Coronary artery (tissue), 2 donors: ENCODE measurements at regions not wholly inside any gene's neighbourhood (a gene's known extent, or its start where the extent isn't known, plus 50 kb on each side); places are given as distances from the start of the nearest gene placed in this dataset.
A peak's percentile ranks its signal among the peaks of the same experiment; 100 is the strongest.

Experiments used
- DNase-seq: peaks from one replicate; pipeline ENCODE4 v3.0.0-alpha.2; 2017; ENCODE audit warnings: low spot score
- H3K27ac ChIP-seq, 2 donors: fragments of 200-600 bp; sonication (generic); one replicate each; pipeline ENCODE4 v1.5.1; 2016 to 2019
- H3K4me3 ChIP-seq: fragments of 200-600 bp; sonication (generic); 2 replicates; pipeline ENCODE4 v1.5.1; 2016; ENCODE audit warnings: mild to moderate bottlenecking, moderate library complexity
- CTCF ChIP-seq: fragments of 200-600 bp; sonication (generic); IDR thresholded peaks from one replicate; pipeline ENCODE4 v1.5.1; 2019; ENCODE audit warnings: antibody characterized with exemption

DNA sequence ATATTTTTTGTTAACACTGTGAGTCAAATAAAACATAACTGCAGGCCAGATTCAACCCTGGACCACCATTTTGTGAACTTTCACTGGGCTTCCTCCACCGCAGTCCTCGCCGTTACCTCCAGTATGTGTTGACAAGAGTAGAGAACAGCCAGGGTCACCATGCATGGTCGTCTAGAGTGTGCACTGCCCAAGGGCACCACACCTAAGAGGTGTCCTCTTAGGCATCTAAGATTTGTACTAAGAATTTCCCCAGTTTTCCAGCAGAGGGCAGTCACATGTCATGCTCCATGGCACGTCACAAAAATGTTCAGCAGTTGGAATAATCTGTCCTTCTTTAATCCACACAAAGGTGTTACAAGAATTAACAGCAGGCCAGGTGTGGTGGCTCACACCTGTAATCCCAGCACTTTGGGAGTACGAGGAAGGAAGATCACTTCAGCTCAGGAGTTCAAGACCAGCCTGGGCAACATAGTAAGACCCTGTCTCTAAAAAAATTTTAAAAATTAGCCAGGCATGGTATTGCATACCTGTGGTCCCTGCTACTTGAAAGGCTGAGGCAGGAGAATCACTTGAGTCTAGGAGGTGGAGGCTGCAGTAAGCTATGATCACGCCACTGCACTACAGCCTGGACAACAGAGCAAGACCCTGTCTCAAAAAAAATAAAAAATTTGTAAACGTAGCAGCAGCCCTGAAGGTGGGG is 71.2 kb upstream of the FOXK1 start:
- DNase-seq: no peak
- H3K4me3 ChIP-seq: no peak overlapping the region
- peak; percentile 64 for TF ChIP-seq CTCF
- H3K27ac ChIP-seq: no peak overlapping the region

GRCh38 chr7:4612237-4612636 is 69.9 kb upstream of the FOXK1 start:
- no peak for TF ChIP-seq CTCF
- DNase-seq: no peak
- peak overlapping the region in 1 of 2 donors; percentile 90 for H3K27ac ChIP-seq
- H3K4me3 ChIP-seq: no peak overlapping the region

DNA sequence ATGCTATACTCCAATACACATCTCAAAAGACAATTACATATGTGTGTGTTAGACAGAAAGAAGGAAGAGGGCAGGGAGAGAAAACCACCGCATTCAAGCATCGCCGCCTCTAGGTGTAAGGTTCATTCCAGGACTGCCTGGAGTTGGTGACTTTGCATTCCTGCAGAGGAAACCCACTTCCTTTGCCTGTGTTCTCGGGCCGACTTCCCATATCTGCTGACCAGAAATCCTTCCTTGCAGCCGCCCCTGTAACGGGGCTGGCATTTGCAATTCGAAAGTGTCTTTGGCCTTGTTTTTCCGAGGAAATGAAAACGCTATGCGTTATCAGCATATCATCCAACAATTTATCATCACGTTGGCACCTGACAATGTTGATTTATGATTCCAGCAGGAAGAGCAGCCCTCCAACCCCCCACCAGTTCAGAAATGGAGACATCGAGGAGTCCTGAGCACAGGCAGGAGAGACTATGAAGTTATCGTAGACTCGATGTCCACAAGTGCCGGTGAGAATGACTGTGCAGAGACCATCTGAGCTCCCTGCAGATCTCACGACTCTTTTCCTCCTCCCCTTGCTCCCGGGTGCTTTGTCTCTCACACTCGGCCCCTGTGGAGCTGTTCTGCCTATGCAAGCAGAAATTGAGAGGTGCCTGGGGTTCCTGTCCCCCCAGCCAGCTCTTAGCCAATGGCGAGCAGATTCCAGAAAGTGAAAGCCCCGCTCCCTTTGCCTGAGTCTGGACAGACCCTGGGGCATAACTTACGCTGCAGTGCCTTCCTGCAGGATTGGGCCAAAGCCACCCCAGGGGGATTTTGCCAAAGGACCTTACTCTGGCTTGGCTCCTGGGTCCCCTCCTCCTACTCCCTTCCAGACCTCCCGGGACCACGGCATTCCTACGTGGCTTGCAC is 68.9 kb upstream of the FOXK1 start:
- Histone ChIP-seq H3K4me3 (peak overlapping the region; percentile 73), H3K27ac (peak overlapping the region; percentile 52 to 90)
- no peak for TF ChIP-seq CTCF

DNA sequence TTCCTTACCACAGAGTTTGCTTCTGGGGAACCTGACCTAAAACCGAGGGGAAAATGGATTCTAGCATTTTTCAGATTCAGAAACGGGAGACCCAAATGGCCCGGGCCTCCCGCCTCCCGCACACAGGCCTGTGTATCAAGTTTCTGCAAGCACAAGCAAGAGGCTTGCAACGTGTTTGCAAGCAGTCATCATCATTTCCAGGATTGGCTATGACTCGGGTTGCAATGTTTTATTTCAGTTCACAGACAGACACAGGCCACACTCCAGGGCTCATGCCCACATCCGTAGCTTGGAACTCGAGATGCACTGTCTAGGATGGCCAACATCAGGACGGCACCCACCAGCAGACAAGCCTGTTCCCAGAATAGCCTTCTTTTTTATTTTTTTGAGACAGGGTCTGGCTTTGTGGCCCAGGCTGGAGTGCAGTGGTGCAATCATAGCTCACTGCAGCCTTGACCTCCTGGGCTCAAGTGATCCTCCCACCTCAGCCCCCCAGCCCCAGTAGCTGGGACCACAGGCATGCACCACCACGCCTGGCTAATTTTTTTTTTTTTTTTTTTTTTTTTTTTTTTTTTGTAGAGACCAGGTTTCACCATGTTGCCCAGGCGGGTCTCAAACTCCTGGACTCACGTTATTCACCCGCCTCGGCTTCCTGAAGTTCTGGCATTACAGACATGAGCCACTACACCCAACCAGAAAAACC is 68.1 kb upstream of the FOXK1 start:
- H3K27ac ChIP-seq: peak overlapping the region; percentile 52 to 90
- peak overlapping the region; percentile 73 for H3K4me3 ChIP-seq
- TF ChIP-seq CTCF: no peak
- no peak for DNase-seq

More for the DNA sequence above, 68.9 kb upstream of the FOXK1 start:
- no peak for DNase-seq

DNA sequence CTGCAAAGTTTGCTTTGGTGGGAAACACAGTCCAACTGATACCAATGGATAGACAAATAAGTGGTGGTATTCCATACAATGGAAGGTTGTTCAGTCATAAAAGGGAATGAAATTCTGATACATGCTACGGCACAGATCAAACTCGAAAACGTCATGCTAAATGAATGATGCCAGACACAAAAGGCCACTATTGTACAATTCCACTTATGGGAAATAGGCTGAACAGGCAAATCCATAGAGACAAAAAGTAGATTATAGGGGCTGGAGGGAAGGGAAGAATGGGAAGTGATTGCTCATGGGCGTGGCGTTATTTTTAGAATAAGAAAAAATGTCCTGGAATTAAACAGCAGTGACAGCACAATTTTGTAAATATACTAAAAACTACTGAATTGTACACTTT is 66.0 kb upstream of the FOXK1 start:
- no peak for DNase-seq
- no peak for TF ChIP-seq CTCF
- no peak overlapping the region for H3K4me3 ChIP-seq
- H3K27ac ChIP-seq: no peak overlapping the region

DNA sequence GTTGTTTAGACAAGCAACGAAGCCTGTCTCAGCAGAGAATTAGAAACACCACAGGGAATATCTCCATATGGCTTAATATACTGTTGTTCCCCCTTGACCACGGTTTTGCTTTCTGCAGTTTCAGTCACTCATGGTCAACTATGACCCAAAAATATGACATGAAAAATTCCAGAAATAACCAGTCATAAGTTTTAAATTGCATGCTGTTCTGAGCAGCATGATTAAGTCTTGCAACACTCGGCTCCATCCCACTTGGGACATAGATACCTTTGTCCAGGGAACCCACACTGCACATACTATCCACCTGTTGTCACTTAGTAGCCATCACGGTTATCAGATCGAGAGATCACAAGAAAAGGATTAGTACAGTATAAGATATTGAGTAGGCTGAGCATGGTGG is 60.7 kb upstream of the FOXK1 start:
- peak overlapping the region in 1 of 2 donors; percentile 52 for H3K27ac ChIP-seq
- no peak overlapping the region for H3K4me3 ChIP-seq
- DNase-seq: no peak
- TF ChIP-seq CTCF: no peak
